HL-60 (cell line): ENCODE measurements at regions not wholly inside any gene's neighbourhood (a gene's known extent, or its start where the extent isn't known, plus 50 kb on each side); places are given as distances from the start of the nearest gene placed in this dataset.

Source experiments
- CTCF ChIP-seq: IDR thresholded peaks from one replicate; pipeline ENCODE4 v1.5.1; 2011; ENCODE audit warnings: low read length, control low read depth, inconsistent platforms; ENCODE audit not compliant: insufficient read depth
- GABPA ChIP-seq: IDR thresholded peaks from 2 replicates; pipeline ENCODE4 v1.6.1; 2012; ENCODE audit warnings: low read depth
- POLR2AphosphoS5 ChIP-seq: IDR thresholded peaks from 2 replicates; pipeline ENCODE4 v1.6.1; 2012; ENCODE audit warnings: low read depth
- SPI1 ChIP-seq: IDR thresholded peaks from 2 replicates; pipeline ENCODE4 v1.6.1; 2012; ENCODE audit warnings: low read depth, mild to moderate bottlenecking, borderline replicate concordance
- TF ChIP-seq, protein P1 (sequence below): IDR thresholded peaks from 2 replicates; pipeline ENCODE4 v1.6.1; 2012; ENCODE audit warnings: low read depth; ENCODE audit not compliant: insufficient replicate concordance

DNA sequence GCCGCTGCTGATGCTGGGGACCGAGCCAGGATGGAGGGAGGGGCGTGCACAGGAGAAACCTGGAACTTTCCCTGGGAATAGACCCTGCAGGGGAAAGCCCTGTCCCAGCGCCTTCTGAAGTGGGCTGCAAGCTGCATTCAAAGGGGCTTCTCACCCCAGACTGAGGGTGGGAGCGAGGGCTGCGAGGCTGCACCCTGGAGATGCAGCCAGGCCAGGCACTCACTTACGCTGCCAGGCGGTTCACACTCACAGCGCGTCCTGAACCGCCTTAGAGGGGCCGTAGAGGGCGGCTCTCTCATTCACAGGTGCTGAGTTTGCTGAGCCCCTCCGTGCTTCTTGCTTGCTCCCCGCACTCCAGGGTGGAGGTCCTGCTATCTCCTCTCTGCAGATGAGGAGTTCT is 208.5 kb upstream of the C14orf180 start:
- TF ChIP-seq SPI1 (no peak), CTCF (no peak), POLR2AphosphoS5 (no peak), GABPA (no peak)
- TF ChIP-seq, protein P1, sequence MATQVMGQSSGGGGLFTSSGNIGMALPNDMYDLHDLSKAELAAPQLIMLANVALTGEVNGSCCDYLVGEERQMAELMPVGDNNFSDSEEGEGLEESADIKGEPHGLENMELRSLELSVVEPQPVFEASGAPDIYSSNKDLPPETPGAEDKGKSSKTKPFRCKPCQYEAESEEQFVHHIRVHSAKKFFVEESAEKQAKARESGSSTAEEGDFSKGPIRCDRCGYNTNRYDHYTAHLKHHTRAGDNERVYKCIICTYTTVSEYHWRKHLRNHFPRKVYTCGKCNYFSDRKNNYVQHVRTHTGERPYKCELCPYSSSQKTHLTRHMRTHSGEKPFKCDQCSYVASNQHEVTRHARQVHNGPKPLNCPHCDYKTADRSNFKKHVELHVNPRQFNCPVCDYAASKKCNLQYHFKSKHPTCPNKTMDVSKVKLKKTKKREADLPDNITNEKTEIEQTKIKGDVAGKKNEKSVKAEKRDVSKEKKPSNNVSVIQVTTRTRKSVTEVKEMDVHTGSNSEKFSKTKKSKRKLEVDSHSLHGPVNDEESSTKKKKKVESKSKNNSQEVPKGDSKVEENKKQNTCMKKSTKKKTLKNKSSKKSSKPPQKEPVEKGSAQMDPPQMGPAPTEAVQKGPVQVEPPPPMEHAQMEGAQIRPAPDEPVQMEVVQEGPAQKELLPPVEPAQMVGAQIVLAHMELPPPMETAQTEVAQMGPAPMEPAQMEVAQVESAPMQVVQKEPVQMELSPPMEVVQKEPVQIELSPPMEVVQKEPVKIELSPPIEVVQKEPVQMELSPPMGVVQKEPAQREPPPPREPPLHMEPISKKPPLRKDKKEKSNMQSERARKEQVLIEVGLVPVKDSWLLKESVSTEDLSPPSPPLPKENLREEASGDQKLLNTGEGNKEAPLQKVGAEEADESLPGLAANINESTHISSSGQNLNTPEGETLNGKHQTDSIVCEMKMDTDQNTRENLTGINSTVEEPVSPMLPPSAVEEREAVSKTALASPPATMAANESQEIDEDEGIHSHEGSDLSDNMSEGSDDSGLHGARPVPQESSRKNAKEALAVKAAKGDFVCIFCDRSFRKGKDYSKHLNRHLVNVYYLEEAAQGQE: no peak
